ENCODE measurements at regions not wholly inside any gene's neighbourhood (a gene's known extent, or its start where the extent isn't known, plus 50 kb on each side); places are given as distances from the start of the nearest gene placed in this dataset.

- no peak for TF ChIP-seq POLR2AphosphoS5 (IDR thresholded peaks at IDR 0.05; ENCODE audit: low read depth, low read length)
- no peak for TF ChIP-seq POLR2A (IDR thresholded peaks at IDR 0.05; ENCODE audit: low read depth, low read length)
- TF ChIP-seq TAF1 (IDR thresholded peaks at IDR 0.05; ENCODE audit: borderline replicate concordance, low read depth, low read length), result no peak
Observed at GRCh38 chr9:135329571-135330306, 149.8 kb upstream of the PPP1R26 start.

Measured in GM12892 (cell line).